Endodermal cell (in vitro differentiated cells): ENCODE measurements at regions not wholly inside any gene's neighbourhood (a gene's known extent, or its start where the extent isn't known, plus 50 kb on each side); places are given as distances from the start of the nearest gene placed in this dataset.
"Not testable (repeated sequence)": the region's sequence is repeated elsewhere in the genome, so short reads cannot be mapped to it uniquely, and the experiment has no call there.

Experiments used
- DNase-seq: peaks from one replicate; pipeline ENCODE4 v3.0.0-alpha.2; 2017
- H3K27ac ChIP-seq: 2 replicates; pipeline ENCODE4 v1.5.1; 2013; ENCODE audit warnings: mild to moderate bottlenecking, low read depth, low read length, moderate library complexity
- H3K27me3 ChIP-seq: 2 replicates; pipeline ENCODE4 v1.6.1; 2013; ENCODE audit warnings: mild to moderate bottlenecking, low read length, moderate library complexity; ENCODE audit not compliant: insufficient read depth, control insufficient read depth, poor library complexity, severe bottlenecking
- H3K36me3 ChIP-seq: 2 replicates; pipeline ENCODE4 v1.7.0; 2013; ENCODE audit warnings: mild to moderate bottlenecking, low read length, moderate library complexity; ENCODE audit not compliant: control insufficient read depth, insufficient read depth
- H3K4me1 ChIP-seq: one replicate; pipeline ENCODE4 v1.7.0; 2013; ENCODE audit warnings: low read length; ENCODE audit not compliant: control insufficient read depth, insufficient read depth
- H3K4me3 ChIP-seq: 2 replicates; pipeline ENCODE4 v1.5.1; 2013; ENCODE audit warnings: mild to moderate bottlenecking, low read length, moderate library complexity
- H3K9ac ChIP-seq: 2 replicates; pipeline ENCODE4 v1.6.1; 2013; ENCODE audit warnings: mild to moderate bottlenecking, low read length, moderate library complexity; ENCODE audit not compliant: poor library complexity, severe bottlenecking; ENCODE audit errors: extremely low read depth
- H3K9me3 ChIP-seq: 2 replicates; pipeline ENCODE4 v1.6.1; 2013; ENCODE audit warnings: mild to moderate bottlenecking, low read length, moderate library complexity; ENCODE audit not compliant: control insufficient read depth
- H3K27ac Mint-ChIP-seq: 2 replicates; pipeline ENCODE4 v1.8.0; 2020; ENCODE audit warnings: mixed read lengths
- H3K27me3 Mint-ChIP-seq: 2 replicates; pipeline ENCODE4 v1.8.0; 2021; ENCODE audit warnings: mild to moderate bottlenecking, mixed read lengths; ENCODE audit not compliant: insufficient read depth
- H3K36me3 Mint-ChIP-seq: 2 replicates; pipeline ENCODE4 v1.8.0; 2020; ENCODE audit warnings: low read depth, mixed read lengths
- H3K4me1 Mint-ChIP-seq: 2 replicates; pipeline ENCODE4 v1.8.0; 2020; ENCODE audit warnings: mixed read lengths
- H3K4me3 Mint-ChIP-seq: 2 replicates; pipeline ENCODE4 v1.8.0; 2020; ENCODE audit warnings: mild to moderate bottlenecking, moderate library complexity, mixed read lengths
- H3K9me3 Mint-ChIP-seq: 2 replicates; pipeline ENCODE4 v1.8.0; 2020; ENCODE audit warnings: mild to moderate bottlenecking, mixed read lengths
- CTCF ChIP-seq: fragments of 200-600 bp; sonication (generic); conservative IDR thresholded peaks from 2 replicates; pipeline ENCODE4 v1.5.0; 2021; ENCODE audit warnings: antibody characterized with exemption, mild to moderate bottlenecking
- WGBS, 2 experiments: methylation state at CpG; one replicate each; pipeline versions ENCODE4 v1.1.5 to v1.1.7; 2013; ENCODE audit warnings: missing lambda C conversion rate in 2 of 2, mixed read lengths in 1 of 2; ENCODE audit not compliant: insufficient coverage in 1 of 2, insufficient read length in 1 of 2; 5-methylcytosine and 5-hydroxymethylcytosine counted together

DNA sequence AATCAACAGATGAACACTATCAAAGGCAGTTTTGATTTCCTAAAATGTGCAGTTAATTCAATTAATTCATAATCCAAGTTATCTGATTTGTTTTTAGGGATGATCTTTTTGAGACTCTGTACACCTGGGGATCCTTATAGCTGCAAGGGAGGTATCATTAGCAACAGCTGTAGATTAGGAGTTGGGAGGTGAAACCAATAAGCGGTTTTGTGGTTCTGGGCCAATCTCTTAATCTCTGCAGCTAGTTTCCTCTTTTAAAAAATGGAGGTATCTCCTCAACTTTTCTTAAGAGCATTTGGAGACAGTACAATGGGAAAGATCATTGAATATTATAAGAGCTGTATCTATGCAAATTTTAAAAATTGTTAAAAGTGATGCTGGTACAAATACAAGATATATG, 126.0 kb downstream of the MC4R start:
- H3K4me3 ChIP-seq: no peak overlapping the region
- Mint-ChIP-seq H3K9me3 (no peaks in the 10 kb centered on the region), H3K4me1 (no peaks in the 10 kb centered on the region), H3K27me3 (no peaks in the 10 kb centered on the region), H3K27ac (no peak overlapping the region), H3K36me3 (no peaks in the 10 kb centered on the region), H3K4me3 (no peak overlapping the region)
- no peak for DNase-seq
- H3K27me3 ChIP-seq: no peaks in the 10 kb centered on the region
- WGBS, 2 experiments: 92% methylated on average over 1 of the region's 1 CpG; no CpG with 5 or more reads in 1 of the 2 experiments
- no peak overlapping the region for H3K27ac ChIP-seq
- H3K9ac ChIP-seq: no peak overlapping the region
- no peaks in the 10 kb centered on the region for H3K9me3 ChIP-seq
- no peak for TF ChIP-seq CTCF
- H3K4me1 ChIP-seq: no peaks in the 10 kb centered on the region
- no peaks in the 10 kb centered on the region for H3K36me3 ChIP-seq

GRCh38 chr18:60245096-60245495, 127.5 kb downstream of the MC4R start:
- Mint-ChIP-seq H3K4me1 (no peaks in the 10 kb centered on the region), H3K9me3 (no peaks in the 10 kb centered on the region), H3K36me3 (no peaks in the 10 kb centered on the region), H3K27me3 (no peaks in the 10 kb centered on the region), H3K4me3 (no peak overlapping the region), H3K27ac (no peak overlapping the region)
- H3K9ac ChIP-seq: no peak overlapping the region
- TF ChIP-seq CTCF: no peak
- no peaks in the 10 kb centered on the region for H3K36me3 ChIP-seq
- 93 to 100% methylated on average over 2 to 5 of the region's 5 CpGs for WGBS, 2 experiments
- H3K4me3 ChIP-seq: no peak overlapping the region
- no peak for DNase-seq
- H3K9me3 ChIP-seq: no peaks in the 10 kb centered on the region
- no peak overlapping the region for H3K27ac ChIP-seq
- no peaks in the 10 kb centered on the region for H3K27me3 ChIP-seq
- H3K4me1 ChIP-seq: no peaks in the 10 kb centered on the region

DNA sequence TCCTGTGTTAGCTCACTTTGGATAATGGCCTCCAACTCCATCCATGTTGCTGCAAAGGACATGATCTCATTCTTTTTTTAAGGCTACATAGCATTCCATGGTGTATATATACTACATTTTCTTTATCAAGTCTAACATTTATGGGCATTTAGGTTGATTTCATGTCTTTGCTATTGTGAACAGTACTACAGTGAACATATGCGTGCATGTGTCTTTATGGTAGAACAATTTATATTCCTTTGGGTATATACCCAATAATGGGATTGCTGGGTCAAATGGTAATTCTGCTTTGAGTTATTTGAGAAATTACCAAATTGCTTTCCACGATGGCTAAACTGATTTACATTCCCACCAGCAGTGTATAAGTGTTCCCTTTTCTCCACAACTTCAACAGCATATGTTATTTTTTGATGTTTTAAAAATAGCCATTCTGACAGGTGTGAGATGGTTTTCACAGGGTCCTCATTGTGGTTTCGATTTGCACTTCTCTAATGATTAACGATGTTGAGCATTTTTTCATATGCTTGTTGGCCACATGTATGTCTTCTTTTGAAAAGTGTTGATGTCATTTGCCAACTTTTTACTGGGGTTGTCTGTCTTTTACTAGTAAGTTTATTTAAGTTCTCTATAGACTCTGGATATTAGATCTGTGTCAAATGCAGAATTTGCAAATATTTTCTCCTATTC, 133.4 kb downstream of the MC4R start:
- H3K36me3 Mint-ChIP-seq: not testable (repeated sequence)
- 92 to 99% methylated on average over 2 to 4 of the region's 4 CpGs for WGBS, 2 experiments

DNA sequence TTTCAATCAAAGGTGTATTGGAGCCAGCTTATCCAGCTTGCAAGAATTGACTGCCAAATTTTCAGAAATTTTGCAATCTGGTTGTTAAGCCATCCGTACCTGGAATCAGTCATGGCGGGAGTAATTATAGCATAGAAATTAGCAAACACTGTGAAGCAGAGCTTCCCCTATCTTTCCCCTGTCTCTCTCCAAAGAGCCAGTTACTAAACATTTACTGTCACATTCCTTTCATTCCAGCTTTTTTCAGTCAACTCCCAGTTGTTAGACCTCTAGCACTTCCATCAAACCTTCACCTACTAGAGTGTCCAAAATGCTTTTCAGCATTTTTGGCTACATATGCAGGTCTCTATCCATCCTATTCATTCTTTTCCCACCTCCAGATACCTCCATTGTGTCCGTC, 137.4 kb downstream of the MC4R start:
- H3K9me3 Mint-ChIP-seq: no peaks in the 10 kb centered on the region
- H3K27me3 Mint-ChIP-seq: no peaks in the 10 kb centered on the region
- no peaks in the 10 kb centered on the region for H3K9me3 ChIP-seq
- DNase-seq: no peak
- H3K9ac ChIP-seq: no peak overlapping the region
- no peak overlapping the region for H3K27ac Mint-ChIP-seq
- 92% methylated on average over 3 of the region's 3 CpGs for WGBS, 2 experiments
- no peaks in the 10 kb centered on the region for H3K27me3 ChIP-seq
- no peak overlapping the region for H3K4me3 ChIP-seq
- no peaks in the 10 kb centered on the region for H3K36me3 ChIP-seq
- no peak overlapping the region for H3K27ac ChIP-seq
- no peak for TF ChIP-seq CTCF
- no peaks in the 10 kb centered on the region for H3K4me1 Mint-ChIP-seq
- H3K4me3 Mint-ChIP-seq: no peak overlapping the region
- H3K4me1 ChIP-seq: peaks cover 8% of the 10 kb centered on the region
- H3K36me3 Mint-ChIP-seq: no peaks in the 10 kb centered on the region

More for the DNA sequence above, 133.4 kb downstream of the MC4R start:
- H3K27ac ChIP-seq, H3K27me3 ChIP-seq, H3K4me3 ChIP-seq, H3K4me3 Mint-ChIP-seq, DNase-seq, H3K4me1 ChIP-seq, H3K9me3 Mint-ChIP-seq, H3K9me3 ChIP-seq, H3K27me3 Mint-ChIP-seq, H3K27ac Mint-ChIP-seq, H3K9ac ChIP-seq, H3K36me3 ChIP-seq, H3K4me1 Mint-ChIP-seq: not testable (repeated sequence)
